H9 (cell line): ENCODE measurements at regions not wholly inside any gene's neighbourhood (a gene's known extent, or its start where the extent isn't known, plus 50 kb on each side); places are given as distances from the start of the nearest gene placed in this dataset.

Source experiments
- DNase-seq: peaks from one replicate; pipeline ENCODE4 v3.0.0-alpha.2; 2017
- H2AFZ ChIP-seq: one replicate; pipeline ENCODE4 v1.6.1; 2013; ENCODE audit warnings: mild to moderate bottlenecking, low read length, control low read depth, moderate library complexity
- H2AK5ac ChIP-seq: 2 replicates; pipeline ENCODE4 v1.6.1; 2013; ENCODE audit warnings: low read length, control low read depth, mixed read lengths; ENCODE audit not compliant: insufficient read length
- H2BK120ac ChIP-seq: one replicate; pipeline ENCODE4 v1.6.1; 2013; ENCODE audit warnings: low read depth, mild to moderate bottlenecking, low read length, control low read depth, inconsistent platforms; ENCODE audit not compliant: poor library complexity, severe bottlenecking
- H2BK12ac ChIP-seq: 2 replicates; pipeline ENCODE4 v1.6.1; 2013; ENCODE audit warnings: low read length, control low read depth, mixed read lengths, low read depth; ENCODE audit not compliant: insufficient read length
- H2BK15ac ChIP-seq: 2 replicates; pipeline ENCODE4 v1.6.1; 2013; ENCODE audit warnings: low read depth, low read length, control low read depth
- H2BK20ac ChIP-seq: one replicate; pipeline ENCODE4 v1.6.1; 2013; ENCODE audit warnings: low read depth, mild to moderate bottlenecking, low read length, control low read depth, inconsistent platforms; ENCODE audit not compliant: poor library complexity, severe bottlenecking
- H2BK5ac ChIP-seq: 2 replicates; pipeline ENCODE4 v1.6.1; 2013; ENCODE audit warnings: low read length, control low read depth, mixed read lengths; ENCODE audit not compliant: insufficient read length
- H3K14ac ChIP-seq: 2 replicates; pipeline ENCODE4 v1.6.1; 2013; ENCODE audit warnings: low read length, control low read depth; ENCODE audit not compliant: insufficient read depth
- H3K18ac ChIP-seq: 2 replicates; pipeline ENCODE4 v1.6.1; 2013; ENCODE audit warnings: low read depth, mild to moderate bottlenecking, mixed read lengths, low read length, control low read depth; ENCODE audit not compliant: insufficient read length
- H3K23ac ChIP-seq: 2 replicates; pipeline ENCODE4 v1.6.1; 2013; ENCODE audit warnings: low read length, control low read depth, mixed read lengths, low read depth; ENCODE audit not compliant: insufficient read length
- H3K23me2 ChIP-seq: 2 replicates; pipeline ENCODE4 v1.6.1; 2013; ENCODE audit warnings: low read depth, mild to moderate bottlenecking, mixed read lengths, low read length, control low read depth; ENCODE audit not compliant: insufficient read length, poor library complexity, severe bottlenecking
- H3K27ac ChIP-seq: 2 replicates; pipeline ENCODE4 v1.5.1; 2013; ENCODE audit warnings: low read length, control low read depth, mixed read lengths, low read depth; ENCODE audit not compliant: insufficient read length
- H3K27me3 ChIP-seq: 2 replicates; pipeline ENCODE4 v1.6.1; 2013; ENCODE audit warnings: low read length, control low read depth, inconsistent platforms; ENCODE audit not compliant: insufficient read depth
- H3K4ac ChIP-seq: 2 replicates; pipeline ENCODE4 v1.6.1; 2013; ENCODE audit warnings: low read depth, mild to moderate bottlenecking, control low read depth, inconsistent platforms, low read length, moderate library complexity
- H3K4me1 ChIP-seq: 2 replicates; pipeline ENCODE4 v1.6.1; 2013; ENCODE audit warnings: low read length, control low read depth, inconsistent platforms; ENCODE audit not compliant: insufficient read depth
- H3K4me2 ChIP-seq: 2 replicates; pipeline ENCODE4 v1.6.1; 2013; ENCODE audit warnings: low read length, control low read depth, mixed read lengths; ENCODE audit not compliant: insufficient read length, insufficient read depth
- H3K56ac ChIP-seq: 2 replicates; pipeline ENCODE4 v1.6.1; 2013; ENCODE audit warnings: low read depth, mild to moderate bottlenecking, mixed read lengths, low read length, control low read depth; ENCODE audit not compliant: insufficient read length
- H3K79me1 ChIP-seq: 2 replicates; pipeline ENCODE4 v1.6.1; 2013; ENCODE audit warnings: low read depth, mild to moderate bottlenecking, moderate library complexity, low read length, control low read depth, inconsistent platforms; ENCODE audit not compliant: insufficient read depth, poor library complexity, severe bottlenecking
- H3K79me2 ChIP-seq: 2 replicates; pipeline ENCODE4 v1.6.1; 2013; ENCODE audit warnings: low read length, control low read depth, inconsistent platforms; ENCODE audit not compliant: insufficient read depth
- H3K9ac ChIP-seq: 2 replicates; pipeline ENCODE4 v1.6.1; 2013; ENCODE audit warnings: low read length, control low read depth, mixed read lengths; ENCODE audit not compliant: insufficient read length; ENCODE audit errors: extremely low read depth
- H3K9me3 ChIP-seq: one replicate; pipeline ENCODE4 v1.6.1; 2013; ENCODE audit warnings: low read depth, low read length, inconsistent platforms; ENCODE audit not compliant: control insufficient read depth
- H3T11ph ChIP-seq: one replicate; pipeline ENCODE4 v1.6.1; 2013; ENCODE audit warnings: mild to moderate bottlenecking, low read length, control low read depth, inconsistent platforms
- H4K20me1 ChIP-seq: one replicate; pipeline ENCODE4 v1.6.1; 2013; ENCODE audit not compliant: control insufficient read depth, insufficient read length, insufficient read depth
- H4K5ac ChIP-seq: 2 replicates; pipeline ENCODE4 v1.6.1; 2013; ENCODE audit warnings: low read depth, mild to moderate bottlenecking, mixed read lengths, low read length, control low read depth; ENCODE audit not compliant: insufficient read length
- H4K8ac ChIP-seq: replicated peaks from 2 replicates; pipeline ENCODE4 v1.6.1; 2013; ENCODE audit warnings: low read length, control low read depth, mixed read lengths, low read depth; ENCODE audit not compliant: insufficient read length
- H4K91ac ChIP-seq: 2 replicates; pipeline ENCODE4 v1.6.1; 2013; ENCODE audit warnings: low read depth, mild to moderate bottlenecking, moderate library complexity, mixed read lengths, low read length, control low read depth; ENCODE audit not compliant: insufficient read length
- H3K27ac Mint-ChIP-seq, 3 experiments: 2 replicates in 2 of 3; 3 replicates in 1 of 3; pipeline ENCODE4 v1.8.0; 2020 to 2021; ENCODE audit warnings: mixed read lengths in 3 of 3, mild to moderate bottlenecking in 1 of 3, moderate library complexity in 1 of 3
- H3K27me3 Mint-ChIP-seq: 2 replicates; pipeline ENCODE4 v1.8.0; 2021; ENCODE audit warnings: low read depth, mild to moderate bottlenecking, moderate library complexity, mixed read lengths
- H3K36me3 Mint-ChIP-seq, 3 experiments: 2 replicates in 2 of 3; 3 replicates in 1 of 3; pipeline ENCODE4 v1.8.0; 2020 to 2021; ENCODE audit warnings: low read depth in 3 of 3, mixed read lengths in 3 of 3; ENCODE audit not compliant: insufficient read depth in 1 of 3
- H3K4me1 Mint-ChIP-seq, 2 experiments: 2 replicates each; pipeline ENCODE4 v1.8.0; 2020; ENCODE audit warnings: mixed read lengths in 2 of 2
- H3K4me3 Mint-ChIP-seq, 2 experiments: 2 replicates in 1 of 2; 3 replicates in 1 of 2; pipeline ENCODE4 v1.8.0; 2020 to 2021; ENCODE audit warnings: mild to moderate bottlenecking in 2 of 2, mixed read lengths in 2 of 2, moderate library complexity in 1 of 2
- H3K9me3 Mint-ChIP-seq, 2 experiments: 2 replicates in 1 of 2; 3 replicates in 1 of 2; pipeline ENCODE4 v1.8.0; 2020; ENCODE audit warnings: mild to moderate bottlenecking in 2 of 2, mixed read lengths in 2 of 2, moderate library complexity in 1 of 2
- WGBS: extraction: QIAGEN DNeasy Blood & Tissue Kit; methylation state at CpG from one replicate; pipeline ENCODE4 v1.1.7; 2013; ENCODE audit warnings: missing lambda C conversion rate, low lambda C conversion rate, mixed read lengths; ENCODE audit not compliant: insufficient read length; ENCODE audit errors: extremely low coverage; 5-methylcytosine and 5-hydroxymethylcytosine counted together
- TF ChIP-seq, protein P1 (sequence below): fragments of 200-600 bp; sonication (generic); conservative IDR thresholded peaks from 3 replicates; pipeline ENCODE4 v1.8.0; 2021; ENCODE audit warnings: antibody characterized with exemption, mild to moderate bottlenecking

DNA sequence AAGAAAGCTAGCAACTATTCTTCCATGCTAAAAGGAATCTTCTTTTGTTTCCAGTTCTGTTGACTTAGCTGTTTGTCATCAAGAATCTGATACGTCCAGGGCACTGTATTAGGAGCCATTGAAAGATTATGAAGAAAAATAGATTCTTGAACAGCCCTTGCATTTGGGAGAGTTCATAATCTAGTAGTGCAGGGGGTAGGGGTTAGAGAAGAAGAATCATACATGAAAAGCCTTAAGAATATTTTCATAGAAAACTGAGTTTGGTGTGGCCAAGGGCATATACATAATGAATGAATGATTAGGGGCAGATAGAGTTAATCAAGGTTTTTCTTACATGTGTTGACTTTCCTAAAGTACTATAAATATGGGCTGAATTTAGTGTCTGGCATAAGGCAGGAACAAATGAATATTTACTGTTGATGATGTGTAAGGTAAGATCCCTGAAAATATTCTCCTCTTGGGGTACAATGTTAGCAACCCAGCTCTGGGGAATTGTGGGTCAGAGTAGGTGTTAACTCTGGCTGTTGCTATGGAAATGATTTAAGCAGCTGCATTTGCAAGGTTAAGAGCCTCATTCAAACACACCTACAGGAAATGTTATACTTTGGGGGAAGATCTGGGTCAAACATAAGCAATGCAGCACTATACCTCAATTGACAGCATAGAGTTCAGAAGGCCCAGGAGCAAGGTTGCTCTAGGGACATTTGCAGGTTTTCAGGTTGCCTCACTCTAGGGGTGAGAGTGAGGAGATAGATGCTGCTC lies 667.3 kb upstream of the CITED2 start:
- H2BK5ac ChIP-seq, result no peak overlapping the region
- no peak overlapping the region; a peak in 1 of 7 replicates for H3K27ac Mint-ChIP-seq
- no peak overlapping the region for H2AFZ ChIP-seq
- H3T11ph ChIP-seq, result no peak overlapping the region
- H3K79me2 ChIP-seq, result no peaks in the 10 kb centered on the region
- no CpG with 5 or more reads among the region's 1 CpG for WGBS
- H3K9ac ChIP-seq, result no peak overlapping the region
- no peak overlapping the region for H4K5ac ChIP-seq
- H3K4me1 Mint-ChIP-seq, result peaks cover 10 to 12% of the 10 kb centered on the region in 2 experiments
- H3K23me2 ChIP-seq, result no peaks in the 10 kb centered on the region
- no peak overlapping the region for H4K91ac ChIP-seq
- H3K27me3 Mint-ChIP-seq, result no peaks in the 10 kb centered on the region
- H3K27ac ChIP-seq, result no peak overlapping the region
- DNase-seq, result no peak
- H3K9me3 Mint-ChIP-seq, result no peaks in the 10 kb centered on the region; a peak in 1 of 5 replicates
- no peak overlapping the region for H3K4me2 ChIP-seq
- no peak overlapping the region for H2BK20ac ChIP-seq
- H4K8ac ChIP-seq, result no peak overlapping the region
- no peaks in the 10 kb centered on the region for H3K9me3 ChIP-seq
- H2BK120ac ChIP-seq, result no peak overlapping the region
- H3K79me1 ChIP-seq, result no peaks in the 10 kb centered on the region
- H4K20me1 ChIP-seq, result no peaks in the 10 kb centered on the region
- H3K27me3 ChIP-seq, result no peaks in the 10 kb centered on the region
- H3K56ac ChIP-seq, result no peak overlapping the region
- no peaks in the 10 kb centered on the region for H3K4me1 ChIP-seq
- H3K4ac ChIP-seq, result no peak overlapping the region
- no peak overlapping the region for H2BK12ac ChIP-seq
- no peak overlapping the region for H3K18ac ChIP-seq
- no peak overlapping the region for H2AK5ac ChIP-seq
- peaks cover 0 to 1% (median 0%) of the 10 kb centered on the region in 3 experiments; a peak in 3 of 7 replicates for H3K36me3 Mint-ChIP-seq
- H3K14ac ChIP-seq, result no peak overlapping the region
- H3K23ac ChIP-seq, result no peak overlapping the region
- H2BK15ac ChIP-seq, result no peak overlapping the region
- no peak overlapping the region for H3K4me3 Mint-ChIP-seq
- TF ChIP-seq, protein P1, sequence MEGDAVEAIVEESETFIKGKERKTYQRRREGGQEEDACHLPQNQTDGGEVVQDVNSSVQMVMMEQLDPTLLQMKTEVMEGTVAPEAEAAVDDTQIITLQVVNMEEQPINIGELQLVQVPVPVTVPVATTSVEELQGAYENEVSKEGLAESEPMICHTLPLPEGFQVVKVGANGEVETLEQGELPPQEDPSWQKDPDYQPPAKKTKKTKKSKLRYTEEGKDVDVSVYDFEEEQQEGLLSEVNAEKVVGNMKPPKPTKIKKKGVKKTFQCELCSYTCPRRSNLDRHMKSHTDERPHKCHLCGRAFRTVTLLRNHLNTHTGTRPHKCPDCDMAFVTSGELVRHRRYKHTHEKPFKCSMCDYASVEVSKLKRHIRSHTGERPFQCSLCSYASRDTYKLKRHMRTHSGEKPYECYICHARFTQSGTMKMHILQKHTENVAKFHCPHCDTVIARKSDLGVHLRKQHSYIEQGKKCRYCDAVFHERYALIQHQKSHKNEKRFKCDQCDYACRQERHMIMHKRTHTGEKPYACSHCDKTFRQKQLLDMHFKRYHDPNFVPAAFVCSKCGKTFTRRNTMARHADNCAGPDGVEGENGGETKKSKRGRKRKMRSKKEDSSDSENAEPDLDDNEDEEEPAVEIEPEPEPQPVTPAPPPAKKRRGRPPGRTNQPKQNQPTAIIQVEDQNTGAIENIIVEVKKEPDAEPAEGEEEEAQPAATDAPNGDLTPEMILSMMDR, result no peak
